ENCODE measurements at regions not wholly inside any gene's neighbourhood (a gene's known extent, or its start where the extent isn't known, plus 50 kb on each side); places are given as distances from the start of the nearest gene placed in this dataset.

GRCh38 chr9:7970681-7971330, 171.2 kb upstream of the DMAC1 start:
- TF ChIP-seq CTCF (IDR thresholded peaks at IDR 0.05), result no peak
- no peak for TF ChIP-seq POLR2A (IDR thresholded peaks at IDR 0.05)
- TF ChIP-seq POLR2AphosphoS5 (IDR thresholded peaks at IDR 0.05), result no peak

Measured in transverse colon (tissue), 4 donors.